ENCODE measurements at regions not wholly inside any gene's neighbourhood (a gene's known extent, or its start where the extent isn't known, plus 50 kb on each side); places are given as distances from the start of the nearest gene placed in this dataset.
A peak's percentile ranks its signal among the peaks of the same experiment; 100 is the strongest.

DNA sequence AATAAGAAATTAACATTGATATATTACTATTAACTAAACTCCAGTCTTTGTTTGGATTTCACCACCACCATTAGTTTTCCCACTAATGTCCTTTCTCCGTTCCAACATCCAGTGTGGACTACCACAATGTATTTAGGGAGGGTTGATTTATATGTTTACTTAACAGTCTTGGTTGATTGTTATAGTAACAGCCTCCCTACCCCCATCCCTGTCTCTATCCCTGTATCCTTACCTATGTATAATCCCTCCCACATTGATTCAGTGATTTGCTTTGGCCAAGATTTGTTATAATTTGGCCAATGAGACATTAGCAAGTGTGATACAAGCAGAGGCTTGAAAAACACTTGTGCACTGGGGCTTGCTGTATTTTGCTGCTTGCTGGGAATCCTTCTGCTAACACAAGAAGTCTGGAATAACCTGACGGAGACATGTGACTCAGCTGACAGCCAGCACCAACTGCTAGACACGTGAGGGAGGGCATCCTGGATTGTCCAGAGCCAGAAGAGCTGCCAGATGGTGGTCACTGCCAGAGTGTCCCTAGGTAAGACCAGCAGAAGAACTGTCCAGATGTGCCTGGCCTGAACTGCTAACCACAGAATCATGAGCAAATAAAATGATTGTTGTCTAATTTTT is 51.2 kb upstream of the TCF7 start:
- no peak overlapping the region for H3K4me3 ChIP-seq (replicated peaks; ENCODE audit: low read depth, low read length)
- DNase-seq (ENCODE audit: extremely low read depth, low read depth): peak; percentile 19
- TF ChIP-seq, protein P1, sequence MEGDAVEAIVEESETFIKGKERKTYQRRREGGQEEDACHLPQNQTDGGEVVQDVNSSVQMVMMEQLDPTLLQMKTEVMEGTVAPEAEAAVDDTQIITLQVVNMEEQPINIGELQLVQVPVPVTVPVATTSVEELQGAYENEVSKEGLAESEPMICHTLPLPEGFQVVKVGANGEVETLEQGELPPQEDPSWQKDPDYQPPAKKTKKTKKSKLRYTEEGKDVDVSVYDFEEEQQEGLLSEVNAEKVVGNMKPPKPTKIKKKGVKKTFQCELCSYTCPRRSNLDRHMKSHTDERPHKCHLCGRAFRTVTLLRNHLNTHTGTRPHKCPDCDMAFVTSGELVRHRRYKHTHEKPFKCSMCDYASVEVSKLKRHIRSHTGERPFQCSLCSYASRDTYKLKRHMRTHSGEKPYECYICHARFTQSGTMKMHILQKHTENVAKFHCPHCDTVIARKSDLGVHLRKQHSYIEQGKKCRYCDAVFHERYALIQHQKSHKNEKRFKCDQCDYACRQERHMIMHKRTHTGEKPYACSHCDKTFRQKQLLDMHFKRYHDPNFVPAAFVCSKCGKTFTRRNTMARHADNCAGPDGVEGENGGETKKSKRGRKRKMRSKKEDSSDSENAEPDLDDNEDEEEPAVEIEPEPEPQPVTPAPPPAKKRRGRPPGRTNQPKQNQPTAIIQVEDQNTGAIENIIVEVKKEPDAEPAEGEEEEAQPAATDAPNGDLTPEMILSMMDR (IDR thresholded peaks at IDR 0.05; ENCODE audit: low read depth, low read length, missing control alignments): no peak

DNA sequence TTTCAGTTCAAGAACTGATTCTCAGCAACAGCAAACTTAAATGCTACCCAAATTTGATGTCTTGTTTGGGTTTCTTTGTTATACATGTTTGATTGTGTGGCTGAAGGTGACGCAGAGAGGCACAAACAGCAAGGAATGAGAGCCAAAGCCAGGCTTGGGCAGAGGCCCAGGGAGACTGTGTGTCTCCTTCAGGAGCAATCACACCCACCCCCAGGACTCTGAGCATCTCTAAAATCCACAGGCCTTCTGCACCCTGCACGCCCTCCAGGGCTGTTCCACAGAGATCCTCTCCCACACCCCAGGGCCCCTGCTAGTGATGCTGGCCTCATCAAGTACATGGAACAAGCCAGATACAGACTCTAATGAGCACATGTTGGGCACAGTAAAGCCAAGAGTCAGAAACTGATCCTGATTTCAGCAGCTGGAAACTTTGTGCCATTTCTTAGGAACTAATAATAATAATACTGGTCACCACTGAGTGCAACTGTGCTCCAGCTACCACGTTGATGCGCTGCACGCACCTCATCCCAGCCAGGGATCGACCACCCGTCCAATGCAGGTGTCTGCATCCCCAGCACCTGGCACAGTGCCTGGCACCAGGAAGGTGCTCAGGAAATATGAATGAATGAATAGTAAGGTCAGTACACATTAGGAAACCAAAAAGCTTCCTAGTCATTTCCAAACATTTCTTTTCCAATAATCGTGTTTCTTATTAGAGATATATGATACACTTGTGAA is 54.6 kb upstream of the TCF7 start:
- TF ChIP-seq, protein P1 (IDR thresholded peaks at IDR 0.05; ENCODE audit: low read depth, low read length, missing control alignments): no peak
- no peak overlapping the region for H3K4me3 ChIP-seq (replicated peaks; ENCODE audit: low read depth, low read length)
- DNase-seq (ENCODE audit: extremely low read depth, low read depth): no peak

DNA sequence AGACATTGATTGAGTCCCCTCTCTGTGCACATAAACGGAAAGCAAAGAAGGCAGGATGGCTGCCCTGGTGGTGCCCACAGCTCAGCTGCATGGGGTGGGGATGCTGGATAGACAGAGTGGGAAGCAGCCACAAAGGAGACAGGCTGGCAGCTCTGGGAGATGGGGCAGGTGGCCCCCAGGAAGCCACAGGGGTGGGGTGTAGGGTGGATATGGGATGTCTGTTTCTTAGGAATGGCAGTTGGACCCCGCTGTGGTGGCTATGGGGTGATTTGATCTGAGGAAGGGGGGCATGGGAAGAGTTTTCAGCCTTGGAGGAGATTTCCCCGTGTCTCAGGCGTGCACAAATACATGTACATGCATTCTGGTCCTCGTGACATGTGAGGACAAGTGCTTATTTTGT is 50.2 kb upstream of the VDAC1 start:
- DNase-seq (ENCODE audit: extremely low read depth, low read depth): no peak
- TF ChIP-seq, protein P1 (IDR thresholded peaks at IDR 0.05; ENCODE audit: low read depth, low read length, missing control alignments): no peak
- H3K4me3 ChIP-seq (replicated peaks; ENCODE audit: low read depth, low read length): no peak overlapping the region

Measured in HFF-Myc (cell line).